ENCODE measurements at regions not wholly inside any gene's neighbourhood (a gene's known extent, or its start where the extent isn't known, plus 50 kb on each side); places are given as distances from the start of the nearest gene placed in this dataset.

- no peak for DNase-seq (ENCODE audit: low read depth in 4 of 4, low spot score in 3 of 4)
Measured at GRCh38 chr17:53891726-53892125, 69.0 kb downstream of the KIF2B start.

DNA sequence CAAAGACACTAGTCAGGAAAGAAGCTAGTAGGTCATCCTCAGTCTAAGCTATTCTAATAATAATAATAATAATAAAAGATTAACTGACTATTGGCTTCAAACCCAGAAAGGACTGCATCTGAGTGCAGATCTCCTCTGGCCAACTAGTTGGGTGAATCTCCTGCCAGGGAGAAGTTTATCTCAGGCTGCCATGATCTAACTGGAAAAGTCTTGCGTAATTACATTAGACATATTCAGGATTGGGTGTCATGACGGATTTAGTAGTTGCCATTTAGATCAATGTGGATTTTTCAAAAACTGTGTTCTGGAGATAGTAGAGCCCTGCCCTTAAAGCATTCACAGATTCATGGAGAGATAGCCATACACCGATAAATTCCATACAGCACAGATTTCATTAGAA, 69.5 kb downstream of the KIF2B start:
- no peak for DNase-seq (ENCODE audit: low read depth in 4 of 4, low spot score in 3 of 4)

DNA sequence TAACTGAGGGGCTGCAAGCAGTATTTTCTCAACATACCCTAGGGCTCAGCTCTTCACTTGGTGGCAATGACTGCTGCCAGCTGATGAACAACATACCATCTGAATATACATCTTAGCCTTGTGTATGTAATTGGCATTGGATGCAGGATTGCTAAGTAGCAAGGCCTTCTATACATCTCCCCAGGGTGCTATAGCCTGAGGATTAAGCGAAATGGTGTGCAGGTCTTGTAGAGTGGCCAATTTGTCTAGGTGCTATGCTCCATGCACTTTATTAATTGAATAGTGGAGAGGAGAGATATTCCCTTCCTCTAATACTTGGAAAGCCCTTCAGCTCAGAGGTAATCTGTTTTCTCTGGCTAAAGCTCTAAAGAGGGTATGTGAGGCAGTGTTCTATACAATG, 71.9 kb downstream of the KIF2B start:
- no peak for DNase-seq (ENCODE audit: low read depth in 4 of 4, low spot score in 3 of 4)

GRCh38 chr17:53896047-53896446, 73.3 kb downstream of the KIF2B start:
- no peak for DNase-seq (ENCODE audit: low read depth in 4 of 4, low spot score in 3 of 4)

- DNase-seq (ENCODE audit: low read depth in 4 of 4, low spot score in 3 of 4) = no peak
Measured at GRCh38 chr17:53900951-53901350, 78.2 kb downstream of the KIF2B start.

- DNase-seq (ENCODE audit: low read depth in 4 of 4, low spot score in 3 of 4) = no peak
Measured at GRCh38 chr17:53907435-53907834, 84.7 kb downstream of the KIF2B start.

GRCh38 chr17:53909802-53910201, 87.1 kb downstream of the KIF2B start:
- no peak for DNase-seq (ENCODE audit: low read depth in 4 of 4, low spot score in 3 of 4)

GRCh38 chr17:53912117-53912516, 89.4 kb downstream of the KIF2B start:
- DNase-seq (ENCODE audit: low read depth in 4 of 4, low spot score in 3 of 4) = no peak

DNA sequence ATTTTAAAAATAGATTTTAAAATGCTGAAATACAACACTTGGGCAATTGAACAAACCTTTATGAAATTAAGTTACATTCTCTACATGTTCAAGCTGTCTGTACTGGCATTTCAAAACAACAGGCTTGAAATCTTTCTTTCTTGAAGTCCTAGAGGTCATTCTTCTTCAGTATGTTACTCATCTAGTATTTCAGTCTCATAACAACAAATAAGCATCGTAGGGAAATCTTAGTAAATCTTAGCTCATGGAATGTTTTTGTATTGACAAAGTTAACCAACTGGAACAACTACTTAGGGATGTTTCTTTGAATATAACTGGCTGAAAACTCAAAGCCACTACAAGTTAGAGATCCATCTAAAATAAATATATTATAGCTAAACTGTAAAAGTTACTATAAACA, 96.6 kb downstream of the KIF2B start:
- DNase-seq (ENCODE audit: low read depth in 4 of 4, low spot score in 3 of 4) = no peak

DNA sequence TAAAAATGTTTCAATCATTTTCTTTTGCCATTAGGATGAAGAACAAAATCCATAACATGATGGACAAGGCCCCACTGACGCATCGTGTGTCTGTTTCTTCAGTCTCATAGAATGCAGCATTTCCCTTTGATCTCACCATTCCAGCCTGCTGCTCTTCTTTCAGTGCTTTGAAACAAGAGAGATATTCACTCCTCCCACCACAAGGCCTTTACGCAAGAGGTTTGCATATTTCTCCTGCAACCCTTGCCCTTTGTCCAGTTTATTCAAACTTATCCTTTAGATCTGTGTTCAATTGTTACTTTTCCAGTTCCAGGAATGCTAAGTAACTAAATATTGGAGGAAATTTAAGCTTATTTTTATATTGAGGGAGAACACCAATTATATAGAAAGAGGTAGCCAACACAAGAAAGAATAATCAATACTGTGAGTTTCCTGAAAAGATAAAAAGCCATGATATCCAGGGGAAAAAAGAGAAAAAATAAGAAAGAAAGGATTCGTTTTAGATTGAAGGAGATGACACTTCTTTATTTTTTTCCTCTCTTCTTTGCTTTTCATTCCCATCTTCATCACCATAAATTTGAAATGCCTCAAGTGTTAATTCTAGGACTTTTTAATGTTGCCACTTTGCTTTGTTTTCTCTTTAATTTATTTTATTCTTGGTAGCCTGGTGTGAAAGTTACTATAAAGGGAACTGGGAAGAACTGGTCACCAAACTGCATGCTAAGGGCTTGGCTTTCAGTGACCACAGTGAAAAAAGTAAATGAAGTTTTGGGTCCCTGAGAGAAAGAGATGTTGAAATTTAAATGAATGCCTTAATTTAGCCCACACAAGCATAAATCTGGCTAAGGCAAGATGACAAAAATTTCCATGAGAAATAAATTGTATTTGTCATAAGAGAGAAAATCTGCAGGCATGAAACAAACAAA, 102.1 kb downstream of the KIF2B start:
- no peak for DNase-seq (ENCODE audit: low read depth in 4 of 4, low spot score in 3 of 4)

DNA sequence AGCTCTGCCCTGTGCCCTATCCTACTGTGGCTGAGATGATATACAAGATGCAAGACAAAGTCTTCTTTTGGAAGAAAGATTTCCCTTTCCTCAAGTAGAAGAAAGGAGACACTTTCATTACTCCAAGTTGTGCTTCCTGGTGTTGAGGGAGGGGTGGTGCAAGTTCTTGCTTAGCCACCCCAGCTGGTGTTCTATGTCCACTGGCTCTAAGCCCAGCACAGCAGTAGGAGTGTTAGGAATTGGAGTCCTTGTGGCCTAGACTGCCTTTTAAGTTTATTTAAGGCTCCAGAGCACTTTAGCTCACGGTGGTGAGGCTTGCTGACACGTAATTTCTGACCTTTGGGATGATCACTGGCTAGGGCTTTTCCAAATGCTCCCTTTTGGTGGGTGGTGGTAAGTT, 109.7 kb downstream of the KIF2B start:
- DNase-seq (ENCODE audit: low read depth in 4 of 4, low spot score in 3 of 4) = no peak

DNA sequence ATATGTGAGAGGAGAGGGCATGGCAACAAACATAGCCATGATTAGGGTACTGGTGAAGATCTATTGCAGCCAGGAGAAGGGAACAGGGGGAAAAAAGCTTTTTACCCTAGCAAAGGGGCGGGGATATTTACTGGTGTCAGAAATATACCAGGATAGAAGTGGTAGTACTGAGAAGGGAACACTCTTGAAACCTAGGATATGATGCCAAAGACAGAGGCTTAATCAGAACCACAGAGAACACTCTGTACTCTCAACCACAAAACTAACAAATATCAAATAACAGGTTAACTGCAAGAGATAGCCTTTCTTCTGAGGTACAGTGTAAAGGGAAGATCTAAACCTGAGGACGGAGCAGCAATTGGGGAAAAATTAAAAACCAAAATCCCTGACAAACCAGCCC, 112.2 kb downstream of the KIF2B start:
- no peak for DNase-seq (ENCODE audit: low read depth in 4 of 4, low spot score in 3 of 4)

DNA sequence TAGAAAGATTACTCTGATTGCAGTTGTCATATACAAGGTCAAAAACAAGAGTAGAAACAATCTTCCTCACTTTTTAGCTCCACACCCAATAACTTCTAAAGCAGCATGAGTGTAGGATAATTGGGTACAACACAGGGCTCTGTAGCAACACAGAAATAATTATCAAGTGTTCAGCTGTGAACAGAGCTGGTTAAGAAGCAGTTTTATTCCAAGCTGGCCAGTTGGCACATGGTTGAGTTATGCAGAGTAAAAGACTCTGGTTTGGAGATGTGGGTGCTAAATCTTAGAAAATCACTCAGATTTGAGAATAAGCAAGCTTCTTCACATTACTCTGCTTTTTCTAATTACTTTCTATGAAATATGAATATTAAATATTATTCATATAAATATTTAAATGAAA, 118.5 kb downstream of the KIF2B start:
- DNase-seq (ENCODE audit: low read depth in 4 of 4, low spot score in 3 of 4) = no peak

DNA sequence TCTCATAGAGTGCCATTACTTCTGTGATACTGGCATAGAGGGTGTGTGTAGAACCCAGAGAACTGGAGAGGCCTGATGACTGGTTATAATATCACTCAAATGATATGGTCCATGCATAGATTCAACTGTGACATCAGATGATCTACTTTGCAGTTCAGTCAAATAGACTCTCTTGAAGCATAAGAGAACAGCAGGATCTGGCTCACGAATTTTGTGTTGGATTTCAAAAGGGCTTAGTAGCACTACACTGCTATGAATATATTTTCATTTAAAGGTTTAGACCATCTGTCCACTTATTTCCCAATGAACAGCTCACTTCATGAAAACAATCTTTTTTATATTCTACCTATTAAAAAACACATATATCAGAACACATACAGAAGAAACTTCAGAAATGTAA, 119.7 kb downstream of the KIF2B start:
- no peak for DNase-seq (ENCODE audit: low read depth in 4 of 4, low spot score in 3 of 4)

DNA sequence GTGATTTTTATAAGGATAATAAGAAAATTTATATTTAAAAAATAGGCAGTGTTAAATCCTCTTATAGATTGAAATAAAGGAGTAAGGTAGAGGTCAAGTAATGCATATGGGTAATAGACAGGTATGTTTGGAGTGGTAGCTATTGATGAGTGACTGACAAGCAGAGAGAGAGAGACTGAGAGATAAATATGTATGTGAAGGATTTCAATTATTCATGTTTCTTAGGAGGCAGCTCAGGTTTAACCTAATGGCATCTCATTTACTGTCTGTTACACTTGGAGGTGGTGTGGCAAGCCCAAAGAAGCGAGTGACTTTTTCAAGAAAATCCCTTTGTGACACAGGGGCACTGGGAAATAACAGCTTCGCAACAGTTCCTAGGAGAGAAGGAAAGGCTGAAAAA, 120.2 kb downstream of the KIF2B start:
- no peak for DNase-seq (ENCODE audit: low read depth in 4 of 4, low spot score in 3 of 4)

DNA sequence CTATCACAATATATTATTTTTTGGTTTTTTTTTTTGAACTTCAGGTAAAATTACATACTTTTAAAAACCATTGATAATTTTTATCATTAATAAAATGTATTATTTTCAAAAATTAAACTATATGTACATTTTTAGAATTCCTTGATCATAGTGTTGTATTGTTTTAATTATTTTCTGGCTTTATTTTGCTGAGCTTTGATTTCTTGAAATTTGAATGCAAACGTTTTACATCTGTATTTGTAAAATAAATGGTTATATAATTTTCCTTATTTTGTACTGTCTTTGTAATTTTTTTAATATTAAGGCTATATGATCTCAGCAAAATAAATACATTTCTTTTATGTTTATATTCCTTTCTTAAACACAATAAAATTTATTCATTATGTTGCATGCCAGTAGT, 125.6 kb downstream of the KIF2B start:
- DNase-seq (ENCODE audit: low read depth in 4 of 4, low spot score in 3 of 4) = no peak

GRCh38 chr17:53949473-53950090, 126.9 kb downstream of the KIF2B start:
- no peak for DNase-seq (ENCODE audit: low read depth in 4 of 4, low spot score in 3 of 4)

GRCh38 chr17:53950207-53950857, 127.6 kb downstream of the KIF2B start:
- DNase-seq (ENCODE audit: low read depth in 4 of 4, low spot score in 3 of 4) = peak in 1 of 4 donors; percentile 3

- DNase-seq (ENCODE audit: low read depth in 4 of 4, low spot score in 3 of 4) = no peak
Measured at GRCh38 chr17:53950858-53951250, 128.1 kb downstream of the KIF2B start.

GRCh38 chr17:53971361-53971760, 148.6 kb downstream of the KIF2B start:
- DNase-seq (ENCODE audit: low read depth in 4 of 4, low spot score in 3 of 4) = no peak

GRCh38 chr17:53979991-53980390, 157.3 kb downstream of the KIF2B start:
- DNase-seq (ENCODE audit: low read depth in 4 of 4, low spot score in 3 of 4) = no peak

GRCh38 chr17:53996131-53996530, 173.4 kb downstream of the KIF2B start:
- no peak for DNase-seq (ENCODE audit: low read depth in 4 of 4, low spot score in 3 of 4)
